Neural crest cell (in vitro differentiated cells): ENCODE measurements at regions not wholly inside any gene's neighbourhood (a gene's known extent, or its start where the extent isn't known, plus 50 kb on each side); places are given as distances from the start of the nearest gene placed in this dataset.
"Not testable (repeated sequence)": the region's sequence is repeated elsewhere in the genome, so short reads cannot be mapped to it uniquely, and the experiment has no call there.

Experiments used
- DNase-seq: peaks from one replicate; pipeline ENCODE4 v3.0.0; 2021; ENCODE audit warnings: low read depth, mixed read lengths, low spot score
- H3K27ac Mint-ChIP-seq: one replicate; pipeline ENCODE4 v1.8.0; 2021; ENCODE audit warnings: mild to moderate bottlenecking, mixed read lengths; ENCODE audit not compliant: unreplicated experiment
- H3K27me3 Mint-ChIP-seq: 2 replicates; pipeline ENCODE4 v1.8.0; 2021; ENCODE audit warnings: low read depth, mild to moderate bottlenecking, mixed read lengths
- H3K36me3 Mint-ChIP-seq: 2 replicates; pipeline ENCODE4 v1.8.0; 2021; ENCODE audit warnings: low read depth, mild to moderate bottlenecking, mixed read lengths
- H3K4me1 Mint-ChIP-seq: 2 replicates; pipeline ENCODE4 v1.8.0; 2021; ENCODE audit warnings: mixed read lengths
- H3K4me3 Mint-ChIP-seq: one replicate; pipeline ENCODE4 v1.8.0; 2021; ENCODE audit warnings: mild to moderate bottlenecking, mixed read lengths
- H3K9me3 Mint-ChIP-seq: 2 replicates; pipeline ENCODE4 v1.8.0; 2021; ENCODE audit warnings: mixed read lengths
- TF ChIP-seq, protein P1 (sequence below): fragments of 200-600 bp; sonication (generic); conservative IDR thresholded peaks from 2 replicates; pipeline ENCODE4 v1.5.0; 2021; ENCODE audit warnings: antibody characterized with exemption, mild to moderate bottlenecking

DNA sequence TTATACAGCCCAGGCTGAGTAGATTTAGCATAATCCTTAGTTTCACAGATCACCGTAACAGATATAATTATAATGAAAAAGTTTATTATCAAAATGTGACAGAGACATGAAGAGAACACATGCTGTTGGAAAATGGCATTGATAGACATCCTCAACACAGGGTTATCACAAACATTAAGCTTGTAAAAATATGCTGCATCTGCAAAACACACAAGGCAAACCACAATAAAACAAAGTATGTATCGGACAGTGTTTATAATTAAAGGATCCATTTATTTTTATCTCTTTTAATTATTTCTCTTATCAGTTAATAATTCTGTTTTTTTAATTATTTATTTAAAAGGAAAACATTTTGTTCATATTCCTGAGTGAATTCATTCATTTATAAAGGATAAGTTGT is 829.9 kb upstream of the CDH9 start:
- Mint-ChIP-seq H3K27ac (no peak overlapping the region), H3K36me3 (no peaks in the 10 kb centered on the region), H3K27me3 (no peaks in the 10 kb centered on the region), H3K9me3 (peaks cover 3% of the 10 kb centered on the region), H3K4me3 (no peak overlapping the region), H3K4me1 (no peaks in the 10 kb centered on the region)
- TF ChIP-seq, protein P1, sequence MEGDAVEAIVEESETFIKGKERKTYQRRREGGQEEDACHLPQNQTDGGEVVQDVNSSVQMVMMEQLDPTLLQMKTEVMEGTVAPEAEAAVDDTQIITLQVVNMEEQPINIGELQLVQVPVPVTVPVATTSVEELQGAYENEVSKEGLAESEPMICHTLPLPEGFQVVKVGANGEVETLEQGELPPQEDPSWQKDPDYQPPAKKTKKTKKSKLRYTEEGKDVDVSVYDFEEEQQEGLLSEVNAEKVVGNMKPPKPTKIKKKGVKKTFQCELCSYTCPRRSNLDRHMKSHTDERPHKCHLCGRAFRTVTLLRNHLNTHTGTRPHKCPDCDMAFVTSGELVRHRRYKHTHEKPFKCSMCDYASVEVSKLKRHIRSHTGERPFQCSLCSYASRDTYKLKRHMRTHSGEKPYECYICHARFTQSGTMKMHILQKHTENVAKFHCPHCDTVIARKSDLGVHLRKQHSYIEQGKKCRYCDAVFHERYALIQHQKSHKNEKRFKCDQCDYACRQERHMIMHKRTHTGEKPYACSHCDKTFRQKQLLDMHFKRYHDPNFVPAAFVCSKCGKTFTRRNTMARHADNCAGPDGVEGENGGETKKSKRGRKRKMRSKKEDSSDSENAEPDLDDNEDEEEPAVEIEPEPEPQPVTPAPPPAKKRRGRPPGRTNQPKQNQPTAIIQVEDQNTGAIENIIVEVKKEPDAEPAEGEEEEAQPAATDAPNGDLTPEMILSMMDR: no peak
- DNase-seq: no peak

GRCh38 chr5:27855491-27855890 is 817.1 kb upstream of the CDH9 start:
- DNase-seq: no peak

DNA sequence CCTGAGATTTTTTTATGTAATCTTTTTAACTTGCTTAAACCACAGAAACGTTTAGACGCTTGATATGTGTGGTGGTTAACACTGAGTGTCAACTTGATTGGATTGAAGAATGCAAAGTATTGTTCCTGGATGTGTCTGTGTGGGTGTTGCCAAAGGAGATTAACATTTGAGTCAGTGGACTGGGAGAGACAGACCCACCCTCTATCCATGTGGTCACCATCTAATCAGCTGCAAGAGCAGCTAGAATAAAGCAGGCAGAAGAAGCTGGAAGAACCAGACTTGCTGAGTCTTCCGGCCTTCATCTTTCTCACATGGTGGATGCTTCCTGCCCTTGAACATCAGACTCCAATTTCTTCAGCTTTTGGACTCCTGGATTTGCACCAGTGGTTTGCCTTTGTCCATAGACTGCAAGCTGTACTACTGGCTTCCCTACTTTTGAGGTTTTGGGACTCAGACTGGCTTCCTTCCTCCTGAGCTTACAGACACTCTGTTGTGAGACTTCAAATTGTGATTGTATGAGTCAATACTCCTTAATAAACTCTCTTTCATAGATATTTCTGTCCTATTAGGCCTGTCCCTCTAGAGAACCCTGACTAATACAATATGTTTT is 816.0 kb upstream of the CDH9 start:
- Mint-ChIP-seq H3K9me3 (peaks cover 3% of the 10 kb centered on the region), H3K4me1 (peaks cover 4% of the 10 kb centered on the region), H3K4me3 (no peak overlapping the region), H3K36me3 (no peaks in the 10 kb centered on the region), H3K27ac (no peak overlapping the region), H3K27me3 (no peaks in the 10 kb centered on the region)
- DNase-seq: no peak
- TF ChIP-seq, protein P1: no peak

More at GRCh38 chr5:27855491-27855890, 817.1 kb upstream of the CDH9 start:
- no peaks in the 10 kb centered on the region for H3K27me3 Mint-ChIP-seq
- no peak overlapping the region for H3K4me3 Mint-ChIP-seq
- peaks cover 3% of the 10 kb centered on the region for H3K9me3 Mint-ChIP-seq
- H3K4me1 Mint-ChIP-seq: peaks cover 4% of the 10 kb centered on the region
- no peak overlapping the region for H3K27ac Mint-ChIP-seq
- TF ChIP-seq, protein P1: no peak
- no peaks in the 10 kb centered on the region for H3K36me3 Mint-ChIP-seq

GRCh38 chr5:27845248-27845647 is 806.9 kb upstream of the CDH9 start:
- Mint-ChIP-seq H3K27me3 (no peaks in the 10 kb centered on the region), H3K4me1 (no peaks in the 10 kb centered on the region), H3K27ac (no peak overlapping the region), H3K9me3 (peaks cover 7% of the 10 kb centered on the region), H3K36me3 (no peaks in the 10 kb centered on the region), H3K4me3 (no peak overlapping the region)
- TF ChIP-seq, protein P1: no peak
- no peak for DNase-seq

GRCh38 chr5:27836704-27837103 is 798.3 kb upstream of the CDH9 start:
- H3K36me3 Mint-ChIP-seq, H3K27me3 Mint-ChIP-seq, H3K27ac Mint-ChIP-seq, DNase-seq, H3K4me3 Mint-ChIP-seq, H3K4me1 Mint-ChIP-seq, H3K9me3 Mint-ChIP-seq: not testable (repeated sequence)

DNA sequence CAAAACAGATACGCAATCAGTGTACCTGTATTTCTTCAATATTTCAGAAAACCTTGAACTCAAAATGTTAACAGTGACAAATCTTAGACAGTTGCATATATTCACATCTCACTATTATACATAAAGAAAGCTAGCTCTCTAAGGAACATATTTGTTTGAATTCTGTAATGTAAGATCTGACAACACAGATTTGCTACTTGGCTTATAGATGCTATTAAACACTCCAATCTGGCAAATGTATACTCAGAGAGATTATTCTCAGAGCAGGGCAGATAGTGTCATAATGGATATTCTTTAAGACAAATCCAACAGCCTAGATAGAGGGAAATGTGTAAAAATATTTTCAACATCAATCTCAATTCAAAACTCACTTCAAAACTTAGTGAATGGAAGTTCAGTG is 794.5 kb upstream of the CDH9 start:
- H3K27me3 Mint-ChIP-seq: no peaks in the 10 kb centered on the region
- no peak overlapping the region for H3K4me3 Mint-ChIP-seq
- no peak for DNase-seq
- peaks cover 8% of the 10 kb centered on the region for H3K9me3 Mint-ChIP-seq
- TF ChIP-seq, protein P1: no peak
- no peaks in the 10 kb centered on the region for H3K36me3 Mint-ChIP-seq
- no peaks in the 10 kb centered on the region for H3K4me1 Mint-ChIP-seq
- H3K27ac Mint-ChIP-seq: no peak overlapping the region
